ENCODE measurements at regions not wholly inside any gene's neighbourhood (a gene's known extent, or its start where the extent isn't known, plus 50 kb on each side); places are given as distances from the start of the nearest gene placed in this dataset.
"Not testable (repeated sequence)": the region's sequence is repeated elsewhere in the genome, so short reads cannot be mapped to it uniquely, and the experiment has no call there.

GRCh38 chr20:6295127-6295866 is 172.5 kb upstream of the FERMT1 start:
- H3K36me3 ChIP-seq (ENCODE audit: low read depth) = no peaks in the 10 kb centered on the region
- H3K9me3 ChIP-seq (ENCODE audit: severe bottlenecking) = no peaks in the 10 kb centered on the region
- ATAC-seq (ENCODE audit: low read depth) (no peak), DNase-seq (ENCODE audit: low spot score) (no peak)
- no peaks in the 10 kb centered on the region for H3K27me3 ChIP-seq (ENCODE audit: insufficient read depth, poor library complexity, severe bottlenecking)
- no peak overlapping the region for H3K4me3 ChIP-seq (ENCODE audit: severe bottlenecking)
- H3K4me1 ChIP-seq (ENCODE audit: insufficient read depth, poor library complexity, severe bottlenecking) = no peaks in the 10 kb centered on the region
- H3K27ac ChIP-seq (ENCODE audit: poor library complexity, severe bottlenecking) = no peak overlapping the region
- TF ChIP-seq CTCF (IDR thresholded peaks at IDR 0.05; ENCODE audit: poor library complexity, severe bottlenecking) = no peak

GRCh38 chr20:6287471-6287870 is 164.6 kb upstream of the FERMT1 start:
- H3K36me3 ChIP-seq (ENCODE audit: low read depth) = no peaks in the 10 kb centered on the region
- ATAC-seq (ENCODE audit: low read depth) = no peak

DNA sequence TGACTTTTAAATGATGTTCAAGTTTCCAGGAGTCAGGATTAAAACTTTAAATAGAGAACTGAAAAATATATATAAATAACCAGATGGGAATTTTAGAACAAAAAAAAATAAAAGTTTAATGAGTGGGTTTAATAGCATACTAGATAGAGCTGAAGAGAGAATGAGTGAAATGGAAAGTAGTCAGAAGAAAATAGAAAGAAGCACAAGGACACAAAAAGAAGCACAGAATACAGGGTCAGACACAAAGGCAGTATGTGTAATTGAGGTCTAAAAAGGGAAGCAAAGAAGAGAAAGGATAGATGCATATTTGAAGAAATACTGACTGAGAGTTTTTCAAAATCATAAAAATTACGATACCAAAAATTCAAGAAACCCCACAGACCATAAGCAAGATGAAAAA is 159.8 kb upstream of the FERMT1 start:
- no peak for DNase-seq (ENCODE audit: low spot score)
- peaks cover 4% of the 10 kb centered on the region for H3K9me3 ChIP-seq (ENCODE audit: severe bottlenecking)

More at GRCh38 chr20:6287471-6287870, 164.6 kb upstream of the FERMT1 start:
- Histone ChIP-seq H3K4me1 (ENCODE audit: insufficient read depth, poor library complexity, severe bottlenecking) (no peaks in the 10 kb centered on the region), H3K27ac (ENCODE audit: poor library complexity, severe bottlenecking) (no peak overlapping the region), H3K9me3 (ENCODE audit: severe bottlenecking) (peaks cover 4% of the 10 kb centered on the region), H3K4me3 (ENCODE audit: severe bottlenecking) (no peak overlapping the region), H3K27me3 (ENCODE audit: insufficient read depth, poor library complexity, severe bottlenecking) (no peaks in the 10 kb centered on the region)
- DNase-seq (ENCODE audit: low spot score) = no peak
- no peak for TF ChIP-seq CTCF (IDR thresholded peaks at IDR 0.05; ENCODE audit: poor library complexity, severe bottlenecking)

DNA sequence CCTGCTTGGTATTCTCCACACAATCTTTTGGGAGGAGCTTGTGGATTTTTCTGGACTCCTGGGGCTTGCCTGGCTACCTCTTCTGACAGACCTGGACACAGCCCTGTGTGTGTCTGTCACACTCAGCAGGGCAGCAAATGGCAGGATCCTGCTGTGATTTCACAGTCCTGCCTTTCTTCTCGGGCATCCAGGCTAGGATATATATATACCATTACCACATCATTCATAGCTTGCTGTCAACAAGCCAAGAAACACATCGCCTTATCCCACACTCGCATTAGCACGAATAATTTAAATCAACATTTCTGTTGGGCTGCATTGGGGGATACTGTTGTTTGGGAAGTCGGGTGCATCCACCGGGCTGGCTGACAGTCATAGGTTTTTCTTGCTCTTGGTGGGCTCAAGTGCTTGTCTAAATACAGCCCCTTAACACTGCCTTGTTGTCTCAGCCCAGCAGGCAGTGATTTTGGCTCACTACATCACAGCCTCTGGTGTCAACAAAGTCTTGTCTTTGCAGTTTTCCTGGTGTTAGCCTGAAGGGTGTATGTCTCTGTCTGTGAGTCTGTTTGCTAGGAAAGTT is 154.9 kb upstream of the FERMT1 start:
- Histone ChIP-seq H3K4me1 (ENCODE audit: insufficient read depth, poor library complexity, severe bottlenecking) (no peaks in the 10 kb centered on the region), H3K27ac (ENCODE audit: poor library complexity, severe bottlenecking) (no peak overlapping the region), H3K4me3 (ENCODE audit: severe bottlenecking) (no peak overlapping the region), H3K9me3 (ENCODE audit: severe bottlenecking) (peaks cover 3% of the 10 kb centered on the region), H3K27me3 (ENCODE audit: insufficient read depth, poor library complexity, severe bottlenecking) (no peaks in the 10 kb centered on the region), H3K36me3 (ENCODE audit: low read depth) (no peaks in the 10 kb centered on the region)
- ATAC-seq (ENCODE audit: low read depth) (no peak), DNase-seq (ENCODE audit: low spot score) (no peak)
- no peak for TF ChIP-seq CTCF (IDR thresholded peaks at IDR 0.05; ENCODE audit: poor library complexity, severe bottlenecking)

More for the DNA sequence above, 159.8 kb upstream of the FERMT1 start:
- Histone ChIP-seq H3K36me3 (ENCODE audit: low read depth) (no peaks in the 10 kb centered on the region), H3K27me3 (ENCODE audit: insufficient read depth, poor library complexity, severe bottlenecking) (no peaks in the 10 kb centered on the region), H3K4me1 (ENCODE audit: insufficient read depth, poor library complexity, severe bottlenecking) (no peaks in the 10 kb centered on the region), H3K4me3 (ENCODE audit: severe bottlenecking) (no peak overlapping the region), H3K27ac (ENCODE audit: poor library complexity, severe bottlenecking) (no peak overlapping the region)
- ATAC-seq (ENCODE audit: low read depth) = no peak
- no peak for TF ChIP-seq CTCF (IDR thresholded peaks at IDR 0.05; ENCODE audit: poor library complexity, severe bottlenecking)

DNA sequence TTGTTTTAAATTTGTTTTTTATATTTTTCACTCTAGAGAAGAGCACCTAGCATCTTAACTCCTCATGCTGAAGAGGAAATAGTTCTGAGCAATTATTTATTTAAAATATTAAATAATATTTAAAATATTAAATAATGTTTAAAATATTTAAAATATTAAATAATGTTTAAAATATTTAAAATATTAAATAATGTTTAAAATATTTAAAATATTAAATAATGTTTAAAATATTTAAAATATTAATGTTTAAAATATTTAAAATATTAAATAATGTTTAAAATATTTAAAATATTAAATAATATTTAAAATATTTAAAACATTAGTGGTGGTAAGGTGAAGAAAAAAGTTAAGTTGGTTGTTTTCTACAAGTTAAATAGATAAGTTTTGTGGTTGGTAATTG is 147.6 kb upstream of the FERMT1 start:
- H3K27ac ChIP-seq (ENCODE audit: poor library complexity, severe bottlenecking); H3K27me3 ChIP-seq (ENCODE audit: insufficient read depth, poor library complexity, severe bottlenecking); H3K36me3 ChIP-seq (ENCODE audit: low read depth); H3K9me3 ChIP-seq (ENCODE audit: severe bottlenecking); DNase-seq (ENCODE audit: low spot score); H3K4me1 ChIP-seq (ENCODE audit: insufficient read depth, poor library complexity, severe bottlenecking); ATAC-seq (ENCODE audit: low read depth); H3K4me3 ChIP-seq (ENCODE audit: severe bottlenecking): not testable (repeated sequence)

Data from RWPE2 (cell line).